Thymus (tissue), 11 donors: ENCODE measurements at regions not wholly inside any gene's neighbourhood (a gene's known extent, or its start where the extent isn't known, plus 50 kb on each side); places are given as distances from the start of the nearest gene placed in this dataset.
"Not testable (repeated sequence)": the region's sequence is repeated elsewhere in the genome, so short reads cannot be mapped to it uniquely, and the experiment has no call there.

ENCODE experiments used
- DNase-seq, 9 donors: peaks; one replicate each; pipeline ENCODE4 v3.0.0-alpha.2; 2013; ENCODE audit warnings: low spot score in 9 of 9, low read depth in 6 of 9, missing footprints in 1 of 9
- H3K27ac ChIP-seq, 2 donors: one replicate each; pipeline ENCODE4 v1.5.1; 2013; ENCODE audit warnings: control low read depth in 1 of 2, low read depth in 1 of 2, low read length in 1 of 2, mild to moderate bottlenecking in 1 of 2, moderate library complexity in 1 of 2
- H3K27me3 ChIP-seq, 2 donors: one replicate each; pipeline ENCODE4 v1.5.1; 2013; ENCODE audit warnings: low read length in 1 of 2; ENCODE audit not compliant: control insufficient read depth in 2 of 2, insufficient read depth in 1 of 2
- H3K36me3 ChIP-seq, 2 donors: one replicate each; pipeline ENCODE4 v1.5.1; 2013; ENCODE audit warnings: low read length in 1 of 2, mild to moderate bottlenecking in 1 of 2, moderate library complexity in 1 of 2; ENCODE audit not compliant: control insufficient read depth in 2 of 2, insufficient read depth in 2 of 2
- H3K4me1 ChIP-seq, 2 donors: one replicate each; pipeline ENCODE4 v1.5.1; 2013; ENCODE audit warnings: low read length in 2 of 2; ENCODE audit not compliant: control insufficient read depth in 2 of 2, insufficient read depth in 2 of 2
- H3K4me3 ChIP-seq, 2 donors: one replicate each; pipeline ENCODE4 v1.5.1; 2013; ENCODE audit warnings: low read length in 2 of 2, control low read depth in 1 of 2, mild to moderate bottlenecking in 1 of 2
- H3K9me3 ChIP-seq, 2 donors: one replicate each; pipeline ENCODE4 v1.5.1; 2013; ENCODE audit warnings: low read length in 1 of 2, mild to moderate bottlenecking in 1 of 2; ENCODE audit not compliant: control insufficient read depth in 2 of 2, insufficient read depth in 1 of 2
- WGBS: extraction: QIAGEN DNeasy Blood & Tissue Kit; methylation state at CpG from one replicate; pipeline ENCODE4 v1.1.7; 2013; 5-methylcytosine and 5-hydroxymethylcytosine counted together
- donor health status: healthy.

DNA sequence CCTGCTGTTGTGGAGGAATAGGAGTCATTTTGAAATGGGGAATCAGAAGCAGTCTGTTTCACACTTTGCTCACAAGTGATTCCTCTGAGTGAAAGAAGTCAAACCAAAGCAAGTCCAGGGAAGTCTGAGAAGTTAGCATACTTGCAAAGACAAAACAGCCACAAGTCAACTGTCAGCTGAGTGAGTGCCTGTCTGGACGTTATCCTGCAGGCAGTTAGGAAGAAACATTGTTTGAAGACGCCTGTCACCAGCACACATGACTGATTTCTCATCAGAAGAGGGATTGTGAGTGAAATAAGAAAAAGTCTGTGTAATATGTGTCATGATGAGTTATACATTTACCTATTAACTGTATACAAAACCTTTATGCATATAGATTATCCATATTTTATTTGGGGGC, 153.5 kb downstream of the KCNRG start:
- no peaks in the 10 kb centered on the region for H3K9me3 ChIP-seq
- no peak overlapping the region for H3K27ac ChIP-seq
- H3K4me1 ChIP-seq = no peaks in the 10 kb centered on the region
- no peak overlapping the region for H3K4me3 ChIP-seq
- 86% methylated on average over 2 of the region's 2 CpGs for WGBS
- no peaks in the 10 kb centered on the region for H3K27me3 ChIP-seq
- no peak for DNase-seq
- H3K36me3 ChIP-seq = no peaks in the 10 kb centered on the region

- no peaks in the 10 kb centered on the region for H3K4me1 ChIP-seq
- H3K4me3 ChIP-seq = no peak overlapping the region
- no peaks in the 10 kb centered on the region for H3K27me3 ChIP-seq
- WGBS = 96% methylated on average over 2 of the region's 2 CpGs
- DNase-seq = no peak
- H3K36me3 ChIP-seq = no peaks in the 10 kb centered on the region
- no peak overlapping the region for H3K27ac ChIP-seq
- H3K9me3 ChIP-seq = no peaks in the 10 kb centered on the region
Measured at GRCh38 chr13:50170447-50171037, 155.3 kb downstream of the KCNRG start.

DNA sequence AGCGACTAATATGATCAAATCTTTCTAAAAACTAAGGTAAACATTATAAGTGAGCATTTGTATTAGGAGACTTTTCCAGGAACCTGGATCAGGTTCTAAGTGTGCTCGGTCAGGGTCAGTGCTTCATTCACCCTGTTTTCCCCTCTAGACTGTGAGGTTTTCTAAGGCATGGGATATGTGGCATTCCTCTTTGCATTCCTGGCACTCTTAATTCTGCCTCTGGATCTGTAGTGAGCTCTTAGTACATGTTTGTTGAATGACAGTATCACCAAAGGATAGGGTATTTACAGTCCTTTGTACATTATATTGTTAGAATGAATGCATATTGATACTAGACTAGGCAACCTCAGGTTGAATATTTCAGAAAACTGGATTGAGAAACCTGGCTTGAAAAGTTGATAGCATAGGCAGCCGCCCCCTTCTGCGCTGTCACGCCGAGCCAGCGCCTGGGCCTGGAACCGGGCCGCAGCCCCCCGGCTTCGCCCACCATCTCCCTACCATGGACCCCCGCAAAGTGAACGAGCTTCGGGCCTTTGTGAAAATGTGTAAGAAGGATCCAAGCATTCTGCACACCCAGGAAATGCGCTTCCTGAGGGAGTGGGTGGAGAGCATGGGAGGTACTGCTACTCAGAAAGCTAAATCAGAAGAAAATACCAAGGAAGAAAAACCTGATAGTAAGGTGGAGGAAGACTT, 156.5 kb downstream of the KCNRG start:
- H3K27me3 ChIP-seq = no peaks in the 10 kb centered on the region
- H3K9me3 ChIP-seq = no peaks in the 10 kb centered on the region
- H3K36me3 ChIP-seq = no peaks in the 10 kb centered on the region
- no peak for DNase-seq
- no peak overlapping the region for H3K4me3 ChIP-seq
- 98% methylated on average over 15 of the region's 15 CpGs for WGBS
- no peak overlapping the region for H3K27ac ChIP-seq
- H3K4me1 ChIP-seq = no peaks in the 10 kb centered on the region

- H3K27ac ChIP-seq, H3K9me3 ChIP-seq, DNase-seq, H3K27me3 ChIP-seq, H3K4me3 ChIP-seq, H3K4me1 ChIP-seq, H3K36me3 ChIP-seq: not testable (repeated sequence)
- WGBS = 100% methylated on average over 2 of the region's 2 CpGs
Measured at GRCh38 chr13:50173045-50173444, 157.8 kb downstream of the KCNRG start.

- no peak overlapping the region for H3K27ac ChIP-seq
- 100% methylated on average over 1 of the region's 1 CpG for WGBS
- no peak for DNase-seq
- no peaks in the 10 kb centered on the region for H3K36me3 ChIP-seq
- H3K4me1 ChIP-seq = no peaks in the 10 kb centered on the region
- H3K27me3 ChIP-seq = no peaks in the 10 kb centered on the region
- H3K9me3 ChIP-seq = no peaks in the 10 kb centered on the region
- no peak overlapping the region for H3K4me3 ChIP-seq
Measured at GRCh38 chr13:50174630-50175029, 159.4 kb downstream of the KCNRG start.

- Histone ChIP-seq H3K9me3 (no peaks in the 10 kb centered on the region), H3K4me1 (no peaks in the 10 kb centered on the region), H3K36me3 (no peaks in the 10 kb centered on the region), H3K27me3 (no peaks in the 10 kb centered on the region), H3K27ac (no peak overlapping the region), H3K4me3 (no peak overlapping the region)
- WGBS = 100% methylated on average over 1 of the region's 1 CpG
- no peak for DNase-seq
Measured at GRCh38 chr13:50179977-50180376, 164.7 kb downstream of the KCNRG start.

DNA sequence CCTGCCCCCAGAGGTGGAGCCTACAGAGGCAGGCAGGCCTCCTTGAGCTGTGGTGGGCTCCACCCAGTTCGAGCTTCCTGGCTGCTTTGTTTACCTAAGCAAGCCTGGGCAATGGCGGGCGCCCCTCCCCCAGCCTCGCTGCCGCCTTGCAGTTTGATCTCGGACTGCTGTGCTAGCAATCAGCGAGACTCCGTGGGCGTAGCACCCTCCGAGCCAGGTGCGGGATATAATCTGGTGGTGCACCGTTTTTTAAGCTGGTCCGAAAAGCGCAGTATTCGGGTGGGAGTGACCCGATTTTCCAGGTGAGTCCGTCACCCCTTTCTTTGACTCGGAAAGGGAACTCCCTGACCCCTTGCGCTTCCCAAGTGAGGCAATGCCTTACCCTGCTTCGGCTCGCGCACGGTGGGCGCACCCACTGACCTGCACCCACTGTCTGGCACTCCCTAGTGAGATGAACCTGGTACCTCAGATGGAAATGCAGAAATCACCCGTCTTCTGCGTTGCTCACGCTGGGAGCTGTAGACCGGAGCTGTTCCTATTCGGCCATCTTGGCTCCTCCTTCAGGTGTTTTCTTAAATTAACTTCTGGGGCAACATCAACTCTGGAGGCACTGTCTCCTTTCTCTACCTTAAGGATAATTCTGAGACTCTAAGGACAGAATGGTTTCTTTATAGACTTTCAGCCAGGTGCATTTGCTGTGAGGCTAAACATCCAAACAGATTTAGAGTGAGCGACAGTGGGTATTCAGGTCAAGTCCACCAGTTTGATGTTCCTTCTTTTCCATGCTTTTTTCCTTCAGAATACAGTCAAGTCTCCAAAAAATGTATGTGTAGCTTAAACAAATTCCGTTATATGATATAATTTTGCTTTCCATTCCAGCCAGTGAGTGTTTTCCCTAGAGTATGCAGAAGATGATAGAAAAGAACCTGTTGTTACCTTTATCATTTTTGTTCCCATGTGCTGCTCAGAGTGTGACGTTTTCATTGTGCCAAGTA, 170.8 kb downstream of the KCNRG start:
- not testable (repeated sequence) for H3K36me3 ChIP-seq, H3K4me3 ChIP-seq, DNase-seq, H3K27me3 ChIP-seq, H3K27ac ChIP-seq, H3K4me1 ChIP-seq, H3K9me3 ChIP-seq
- 97% methylated on average over 30 of the region's 32 CpGs for WGBS

DNA sequence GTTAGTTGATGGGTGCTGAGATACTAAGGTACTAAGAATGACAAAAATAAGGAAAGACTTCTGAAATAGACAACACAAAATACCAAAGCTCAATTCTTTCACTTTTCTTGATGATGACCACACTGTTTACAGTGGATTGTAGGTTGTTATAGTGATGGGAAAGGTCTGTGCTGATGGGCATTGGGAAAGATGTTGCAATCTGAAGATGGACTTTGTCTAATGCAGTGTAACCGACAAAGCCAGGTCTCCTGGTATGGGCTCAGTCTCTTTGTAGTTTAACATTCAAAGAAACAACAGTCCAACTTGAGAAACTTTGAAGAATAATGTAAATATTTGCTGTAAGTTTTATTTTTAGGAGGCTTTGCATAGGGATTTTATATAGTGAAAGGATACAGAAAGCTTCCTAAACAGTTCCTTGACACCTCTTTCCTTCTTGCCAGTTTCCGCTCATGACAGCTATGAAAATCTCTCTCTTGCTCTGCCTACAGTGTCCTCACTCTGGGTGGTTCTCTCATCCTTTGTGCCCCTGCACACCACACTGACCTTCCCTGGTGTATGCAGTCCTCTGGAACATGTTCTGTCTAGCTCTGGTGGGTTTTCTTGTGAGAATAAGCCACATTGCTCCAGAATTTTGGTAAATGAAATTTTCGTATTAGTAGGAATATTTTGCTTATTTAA, 172.2 kb downstream of the KCNRG start:
- WGBS = over 99% methylated on average over 3 of the region's 3 CpGs
- Histone ChIP-seq H3K9me3 (no peaks in the 10 kb centered on the region), H3K27ac (no peak overlapping the region), H3K27me3 (no peaks in the 10 kb centered on the region), H3K4me3 (no peak overlapping the region), H3K4me1 (no peaks in the 10 kb centered on the region), H3K36me3 (no peaks in the 10 kb centered on the region)
- DNase-seq = no peak
